Testis (tissue), 2 donors: ENCODE measurements at regions not wholly inside any gene's neighbourhood (a gene's known extent, or its start where the extent isn't known, plus 50 kb on each side); places are given as distances from the start of the nearest gene placed in this dataset.

Experiments
- DNase-seq: peaks from one replicate; pipeline ENCODE4 v3.0.0-alpha.2; 2019
- H3K27ac ChIP-seq, 2 donors: fragments of 200-600 bp; sonication (generic); one replicate each; pipeline ENCODE4 v1.5.1; 2019
- H3K27me3 ChIP-seq: fragments of 200-600 bp; sonication (generic); one replicate; pipeline ENCODE4 v1.5.1; 2019
- H3K36me3 ChIP-seq: fragments of 200-600 bp; sonication (generic); one replicate; pipeline ENCODE4 v1.5.1; 2017; ENCODE audit warnings: low read depth; ENCODE audit errors: missing control alignments
- H3K4me1 ChIP-seq: fragments of 200-600 bp; sonication (generic); one replicate; pipeline ENCODE4 v1.5.1; 2019
- H3K4me3 ChIP-seq, 2 donors: fragments of 200-600 bp; sonication (generic); one replicate each; pipeline ENCODE4 v1.5.1; 2017 to 2019
- H3K9me3 ChIP-seq: fragments of 200-600 bp; sonication (generic); one replicate; pipeline ENCODE4 v1.5.1; 2017
- CTCF ChIP-seq, 3 experiments: fragments of 450-650 bp in 2 of 3; fragments of 200-600 bp in 1 of 3; sonication (generic) in 1 of 3; IDR thresholded peaks; one replicate each; pipeline ENCODE4 v1.5.1; 2016 to 2019; ENCODE audit warnings: antibody characterized with exemption in 3 of 3, mild to moderate bottlenecking in 2 of 3, moderate library complexity in 1 of 3
- POLR2A ChIP-seq: fragments of 450-650 bp; IDR thresholded peaks from one replicate; pipeline ENCODE4 v1.6.1; 2017; ENCODE audit warnings: antibody characterized with exemption, mild to moderate bottlenecking, moderate library complexity
- WGBS, 2 donors: methylation state at CpG; one replicate each; pipeline ENCODE4 v1.1.5; 2018; 5-methylcytosine and 5-hydroxymethylcytosine counted together
- intact Hi-C: fragments of 100-400 bp; cut with DNase I; formaldehyde crosslinking; loops from one replicate; pipeline ENCODE4 v1.15.1; 2023; ENCODE audit warnings: low total_unique reads

- intact Hi-C loops = no loop called here
- WGBS, 2 donors = 86% methylated on average over 3 of the region's 3 CpGs
- Histone ChIP-seq H3K4me3 (no peak overlapping the region), H3K27ac (no peak overlapping the region), H3K9me3 (no peaks in the 10 kb centered on the region), H3K27me3 (no peaks in the 10 kb centered on the region), H3K36me3 (no peaks in the 10 kb centered on the region), H3K4me1 (no peaks in the 10 kb centered on the region)
- no peak for DNase-seq
- TF ChIP-seq CTCF (IDR thresholded peaks at IDR 0.05) (no peak), POLR2A (no peak)
Observed at GRCh38 chr13:53131361-53131760, 102.7 kb downstream of the OLFM4 start.

- no peak for DNase-seq
- 84 to 86% methylated on average over 2 of the region's 2 CpGs for WGBS, 2 donors
- intact Hi-C loops = no loop called here
- no peaks in the 10 kb centered on the region for H3K9me3 ChIP-seq
- H3K4me1 ChIP-seq = no peaks in the 10 kb centered on the region
- H3K27me3 ChIP-seq = no peaks in the 10 kb centered on the region
- no peak for TF ChIP-seq CTCF (IDR thresholded peaks at IDR 0.05)
- TF ChIP-seq POLR2A = no peak
- no peaks in the 10 kb centered on the region for H3K36me3 ChIP-seq
- H3K27ac ChIP-seq = no peak overlapping the region
- H3K4me3 ChIP-seq = no peak overlapping the region
Observed at GRCh38 chr13:53135301-53135700, 106.7 kb downstream of the OLFM4 start.

GRCh38 chr13:53136554-53137215 lies 108.1 kb downstream of the OLFM4 start:
- DNase-seq = no peak
- no peaks in the 10 kb centered on the region for H3K9me3 ChIP-seq
- H3K27ac ChIP-seq = no peak overlapping the region
- no peaks in the 10 kb centered on the region for H3K4me1 ChIP-seq
- no peak overlapping the region for H3K4me3 ChIP-seq
- TF ChIP-seq CTCF (IDR thresholded peaks at IDR 0.05) = no peak
- no peak for TF ChIP-seq POLR2A
- intact Hi-C loops = no loop called here
- H3K36me3 ChIP-seq = no peaks in the 10 kb centered on the region
- 68 to 77% methylated on average over 3 of the region's 3 CpGs for WGBS, 2 donors
- no peaks in the 10 kb centered on the region for H3K27me3 ChIP-seq

- Histone ChIP-seq H3K9me3 (no peaks in the 10 kb centered on the region), H3K4me3 (no peak overlapping the region), H3K4me1 (no peaks in the 10 kb centered on the region), H3K27me3 (no peaks in the 10 kb centered on the region), H3K36me3 (no peaks in the 10 kb centered on the region), H3K27ac (no peak overlapping the region)
- intact Hi-C loops = no loop called here
- no peak for TF ChIP-seq CTCF (IDR thresholded peaks at IDR 0.05)
- 41 to 50% methylated on average over 1 of the region's 1 CpG for WGBS, 2 donors
- no peak for DNase-seq
Observed at GRCh38 chr13:53137779-53138178, 109.2 kb downstream of the OLFM4 start.

- DNase-seq = peak; percentile 38
- no peaks in the 10 kb centered on the region for H3K9me3 ChIP-seq
- H3K4me1 ChIP-seq = no peaks in the 10 kb centered on the region
- H3K36me3 ChIP-seq = no peaks in the 10 kb centered on the region
- H3K27me3 ChIP-seq = no peaks in the 10 kb centered on the region
- WGBS, 2 donors = 43 to 56% methylated on average over 14 of the region's 14 CpGs
- peak overlapping the region; percentile 4 to 34 for H3K4me3 ChIP-seq
- intact Hi-C loops = no loop called here
- no peak overlapping the region for H3K27ac ChIP-seq
- TF ChIP-seq CTCF (IDR thresholded peaks at IDR 0.05) (no peak), POLR2A (no peak)
Observed at GRCh38 chr13:53138376-53139036, 109.9 kb downstream of the OLFM4 start.
